ENCODE measurements at regions not wholly inside any gene's neighbourhood (a gene's known extent, or its start where the extent isn't known, plus 50 kb on each side); places are given as distances from the start of the nearest gene placed in this dataset.

- no peaks in the 10 kb centered on the region for H3K4me1 ChIP-seq (ENCODE audit: control insufficient read depth, low read depth, low read length)
- no peak overlapping the region for H3K27ac ChIP-seq (ENCODE audit: low read length)
- H3K36me3 ChIP-seq (ENCODE audit: control insufficient read depth, low read depth, low read length), result no peaks in the 10 kb centered on the region
- no peaks in the 10 kb centered on the region for H3K9me3 ChIP-seq (ENCODE audit: control insufficient read depth, low read depth, low read length)
- H3K9ac ChIP-seq (ENCODE audit: low read length), result no peak overlapping the region
- H3K27me3 ChIP-seq (ENCODE audit: control insufficient read depth, insufficient read depth, low read length), result no peaks in the 10 kb centered on the region
- H3K4me3 ChIP-seq (ENCODE audit: low read length), result no peak overlapping the region
Observed at GRCh38 chr2:58794103-58794502, 553.0 kb upstream of the FANCL start.

- Histone ChIP-seq H3K4me3 (ENCODE audit: low read length) (no peak overlapping the region), H3K27ac (ENCODE audit: low read length) (no peak overlapping the region), H3K36me3 (ENCODE audit: control insufficient read depth, low read depth, low read length) (no peaks in the 10 kb centered on the region)
Observed at GRCh38 chr2:58788402-58788801, 547.3 kb upstream of the FANCL start.

GRCh38 chr2:58770846-58771245 is 529.7 kb upstream of the FANCL start:
- Histone ChIP-seq H3K4me3 (ENCODE audit: low read length) (no peak overlapping the region), H3K9me3 (ENCODE audit: control insufficient read depth, low read depth, low read length) (no peaks in the 10 kb centered on the region), H3K27me3 (ENCODE audit: control insufficient read depth, insufficient read depth, low read length) (no peaks in the 10 kb centered on the region), H3K27ac (ENCODE audit: low read length) (no peak overlapping the region), H3K4me1 (ENCODE audit: control insufficient read depth, low read depth, low read length) (peaks cover 5% of the 10 kb centered on the region), H3K9ac (ENCODE audit: low read length) (no peak overlapping the region), H3K36me3 (ENCODE audit: control insufficient read depth, low read depth, low read length) (no peaks in the 10 kb centered on the region)

More at GRCh38 chr2:58788402-58788801, 547.3 kb upstream of the FANCL start:
- Histone ChIP-seq H3K9me3 (ENCODE audit: control insufficient read depth, low read depth, low read length) (no peaks in the 10 kb centered on the region), H3K9ac (ENCODE audit: low read length) (no peak overlapping the region), H3K27me3 (ENCODE audit: control insufficient read depth, insufficient read depth, low read length) (no peaks in the 10 kb centered on the region), H3K4me1 (ENCODE audit: control insufficient read depth, low read depth, low read length) (no peaks in the 10 kb centered on the region)

GRCh38 chr2:58769864-58770234 is 528.7 kb upstream of the FANCL start:
- Histone ChIP-seq H3K9ac (ENCODE audit: low read length) (no peak overlapping the region), H3K4me1 (ENCODE audit: control insufficient read depth, low read depth, low read length) (peaks cover 11% of the 10 kb centered on the region), H3K36me3 (ENCODE audit: control insufficient read depth, low read depth, low read length) (no peaks in the 10 kb centered on the region), H3K9me3 (ENCODE audit: control insufficient read depth, low read depth, low read length) (no peaks in the 10 kb centered on the region), H3K27me3 (ENCODE audit: control insufficient read depth, insufficient read depth, low read length) (no peaks in the 10 kb centered on the region), H3K27ac (ENCODE audit: low read length) (no peak overlapping the region), H3K4me3 (ENCODE audit: low read length) (no peak overlapping the region)

GRCh38 chr2:58769111-58769863 is 528.2 kb upstream of the FANCL start:
- Histone ChIP-seq H3K9me3 (ENCODE audit: control insufficient read depth, low read depth, low read length) (no peaks in the 10 kb centered on the region), H3K36me3 (ENCODE audit: control insufficient read depth, low read depth, low read length) (no peaks in the 10 kb centered on the region), H3K4me1 (ENCODE audit: control insufficient read depth, low read depth, low read length) (peaks cover 16% of the 10 kb centered on the region), H3K9ac (ENCODE audit: low read length) (no peak overlapping the region), H3K4me3 (ENCODE audit: low read length) (no peak overlapping the region), H3K27me3 (ENCODE audit: control insufficient read depth, insufficient read depth, low read length) (no peaks in the 10 kb centered on the region), H3K27ac (ENCODE audit: low read length) (no peak overlapping the region)

GRCh38 chr2:58768715-58769080 is 527.6 kb upstream of the FANCL start:
- H3K27ac ChIP-seq (ENCODE audit: low read length), result no peak overlapping the region
- no peak overlapping the region for H3K9ac ChIP-seq (ENCODE audit: low read length)
- no peak overlapping the region for H3K4me3 ChIP-seq (ENCODE audit: low read length)
- no peaks in the 10 kb centered on the region for H3K36me3 ChIP-seq (ENCODE audit: control insufficient read depth, low read depth, low read length)
- no peaks in the 10 kb centered on the region for H3K27me3 ChIP-seq (ENCODE audit: control insufficient read depth, insufficient read depth, low read length)
- peaks cover 16% of the 10 kb centered on the region for H3K4me1 ChIP-seq (ENCODE audit: control insufficient read depth, low read depth, low read length)
- H3K9me3 ChIP-seq (ENCODE audit: control insufficient read depth, low read depth, low read length), result no peaks in the 10 kb centered on the region

GRCh38 chr2:58767828-58768714 is 526.9 kb upstream of the FANCL start:
- H3K9ac ChIP-seq (ENCODE audit: low read length), result no peak overlapping the region
- no peaks in the 10 kb centered on the region for H3K27me3 ChIP-seq (ENCODE audit: control insufficient read depth, insufficient read depth, low read length)
- peaks cover 16% of the 10 kb centered on the region for H3K4me1 ChIP-seq (ENCODE audit: control insufficient read depth, low read depth, low read length)
- no peaks in the 10 kb centered on the region for H3K9me3 ChIP-seq (ENCODE audit: control insufficient read depth, low read depth, low read length)
- no peaks in the 10 kb centered on the region for H3K36me3 ChIP-seq (ENCODE audit: control insufficient read depth, low read depth, low read length)
- no peak overlapping the region for H3K4me3 ChIP-seq (ENCODE audit: low read length)
- H3K27ac ChIP-seq (ENCODE audit: low read length), result no peak overlapping the region

GRCh38 chr2:58764338-58765104 is 523.4 kb upstream of the FANCL start:
- Histone ChIP-seq H3K27me3 (ENCODE audit: control insufficient read depth, insufficient read depth, low read length) (no peaks in the 10 kb centered on the region), H3K36me3 (ENCODE audit: control insufficient read depth, low read depth, low read length) (no peaks in the 10 kb centered on the region), H3K27ac (ENCODE audit: low read length) (no peak overlapping the region), H3K4me1 (ENCODE audit: control insufficient read depth, low read depth, low read length) (peaks cover 25% of the 10 kb centered on the region), H3K9ac (ENCODE audit: low read length) (no peak overlapping the region), H3K9me3 (ENCODE audit: control insufficient read depth, low read depth, low read length) (no peaks in the 10 kb centered on the region), H3K4me3 (ENCODE audit: low read length) (no peak overlapping the region)

GRCh38 chr2:58762176-58762781 is 521.2 kb upstream of the FANCL start:
- no peaks in the 10 kb centered on the region for H3K36me3 ChIP-seq (ENCODE audit: control insufficient read depth, low read depth, low read length)
- no peaks in the 10 kb centered on the region for H3K27me3 ChIP-seq (ENCODE audit: control insufficient read depth, insufficient read depth, low read length)
- peaks cover 20% of the 10 kb centered on the region for H3K4me1 ChIP-seq (ENCODE audit: control insufficient read depth, low read depth, low read length)
- no peak overlapping the region for H3K4me3 ChIP-seq (ENCODE audit: low read length)
- H3K9me3 ChIP-seq (ENCODE audit: control insufficient read depth, low read depth, low read length), result no peaks in the 10 kb centered on the region
- H3K9ac ChIP-seq (ENCODE audit: low read length), result no peak overlapping the region
- H3K27ac ChIP-seq (ENCODE audit: low read length), result no peak overlapping the region

GRCh38 chr2:58757971-58758370 is 516.8 kb upstream of the FANCL start:
- Histone ChIP-seq H3K36me3 (ENCODE audit: control insufficient read depth, low read depth, low read length) (no peaks in the 10 kb centered on the region), H3K27ac (ENCODE audit: low read length) (no peak overlapping the region), H3K4me1 (ENCODE audit: control insufficient read depth, low read depth, low read length) (peaks cover 9% of the 10 kb centered on the region), H3K9ac (ENCODE audit: low read length) (no peak overlapping the region), H3K9me3 (ENCODE audit: control insufficient read depth, low read depth, low read length) (no peaks in the 10 kb centered on the region), H3K4me3 (ENCODE audit: low read length) (no peak overlapping the region), H3K27me3 (ENCODE audit: control insufficient read depth, insufficient read depth, low read length) (no peaks in the 10 kb centered on the region)

GRCh38 chr2:58756336-58756735 is 515.2 kb upstream of the FANCL start:
- no peaks in the 10 kb centered on the region for H3K27me3 ChIP-seq (ENCODE audit: control insufficient read depth, insufficient read depth, low read length)
- no peaks in the 10 kb centered on the region for H3K36me3 ChIP-seq (ENCODE audit: control insufficient read depth, low read depth, low read length)
- H3K4me1 ChIP-seq (ENCODE audit: control insufficient read depth, low read depth, low read length), result peaks cover under 1% of the 10 kb centered on the region
- H3K9ac ChIP-seq (ENCODE audit: low read length), result no peak overlapping the region
- no peak overlapping the region for H3K27ac ChIP-seq (ENCODE audit: low read length)
- no peak overlapping the region for H3K4me3 ChIP-seq (ENCODE audit: low read length)
- H3K9me3 ChIP-seq (ENCODE audit: control insufficient read depth, low read depth, low read length), result no peaks in the 10 kb centered on the region

Data from iPS-18a (cell line).